ENCODE measurements at regions not wholly inside any gene's neighbourhood (a gene's known extent, or its start where the extent isn't known, plus 50 kb on each side); places are given as distances from the start of the nearest gene placed in this dataset.

GRCh38 chr14:96658611-96659010, 138.6 kb upstream of the VRK1 start:
- no peaks in the 10 kb centered on the region for H4K20me1 ChIP-seq (ENCODE audit: low read length)
- no peaks in the 10 kb centered on the region; the same call in 1 of the 2 replicates for H3K9me3 ChIP-seq (ENCODE audit: low read length)
- H3K4me1 ChIP-seq (ENCODE audit: insufficient read depth, low read length), result no peaks in the 10 kb centered on the region
- no peak for DNase-seq
- no peak overlapping the region for H2AFZ ChIP-seq (ENCODE audit: low read length)
- no TSS peak for BruUV-seq (replicated peaks)
- ATAC-seq, result no peak
- no peak overlapping the region for H3K4me3 ChIP-seq (ENCODE audit: low read length)
- H3K79me2 ChIP-seq (ENCODE audit: low read length), result no peaks in the 10 kb centered on the region
- intact Hi-C loops (cut with micrococcal nuclease), result no loop called here
- POLR2A ChIA-PET (ENCODE audit: unreplicated experiment), result no interaction called here
- H3K36me3 ChIP-seq (ENCODE audit: low read depth, low read length), result no peaks in the 10 kb centered on the region
- H3K27me3 ChIP-seq (ENCODE audit: low read length), result peaks cover 77% of the 10 kb centered on the region
- H3K9me2 ChIP-seq (replicated peaks; ENCODE audit: low read length), result no peaks in the 10 kb centered on the region
- H3K4me2 ChIP-seq (ENCODE audit: low read length), result no peak overlapping the region
- H3F3A ChIP-seq (ENCODE audit: low read length, unreplicated experiment), result no peaks in the 10 kb centered on the region
- no peak overlapping the region for H3K9ac ChIP-seq (ENCODE audit: low read length)
- H3K27ac ChIP-seq (ENCODE audit: low read length), result no peak overlapping the region
- CTCF ChIA-PET, result no interaction called here
- TF ChIP-seq EZH2 (IDR thresholded peaks at IDR 0.05; ENCODE audit: low read length, unreplicated experiment), result no peak
- TF ChIP-seq, protein P1, sequence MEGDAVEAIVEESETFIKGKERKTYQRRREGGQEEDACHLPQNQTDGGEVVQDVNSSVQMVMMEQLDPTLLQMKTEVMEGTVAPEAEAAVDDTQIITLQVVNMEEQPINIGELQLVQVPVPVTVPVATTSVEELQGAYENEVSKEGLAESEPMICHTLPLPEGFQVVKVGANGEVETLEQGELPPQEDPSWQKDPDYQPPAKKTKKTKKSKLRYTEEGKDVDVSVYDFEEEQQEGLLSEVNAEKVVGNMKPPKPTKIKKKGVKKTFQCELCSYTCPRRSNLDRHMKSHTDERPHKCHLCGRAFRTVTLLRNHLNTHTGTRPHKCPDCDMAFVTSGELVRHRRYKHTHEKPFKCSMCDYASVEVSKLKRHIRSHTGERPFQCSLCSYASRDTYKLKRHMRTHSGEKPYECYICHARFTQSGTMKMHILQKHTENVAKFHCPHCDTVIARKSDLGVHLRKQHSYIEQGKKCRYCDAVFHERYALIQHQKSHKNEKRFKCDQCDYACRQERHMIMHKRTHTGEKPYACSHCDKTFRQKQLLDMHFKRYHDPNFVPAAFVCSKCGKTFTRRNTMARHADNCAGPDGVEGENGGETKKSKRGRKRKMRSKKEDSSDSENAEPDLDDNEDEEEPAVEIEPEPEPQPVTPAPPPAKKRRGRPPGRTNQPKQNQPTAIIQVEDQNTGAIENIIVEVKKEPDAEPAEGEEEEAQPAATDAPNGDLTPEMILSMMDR (conservative IDR thresholded peaks at IDR 0.05; ENCODE audit: low read depth, low read length), result no peak
- TF ChIP-seq EZH2phosphoT487 (IDR thresholded peaks at IDR 0.05; ENCODE audit: borderline replicate concordance, low read length), result no peak

DNA sequence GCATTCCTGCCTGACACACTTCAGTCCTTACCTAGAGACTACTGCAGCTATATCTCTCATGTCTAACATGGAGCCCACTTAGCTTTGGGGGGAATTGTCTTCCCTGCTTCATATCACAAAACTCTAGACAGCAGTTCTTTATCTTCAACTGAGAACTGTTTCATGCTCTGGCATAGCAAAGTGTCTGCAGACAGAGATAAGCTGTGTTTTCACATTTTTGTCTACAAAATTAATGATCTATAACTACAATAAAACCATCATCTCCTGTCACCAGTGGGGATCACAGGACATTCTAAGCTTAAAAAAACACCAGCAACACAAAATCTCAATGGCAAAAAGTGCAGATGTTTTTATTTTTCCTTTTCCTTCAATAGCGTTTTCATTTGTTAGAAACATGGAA, 137.1 kb upstream of the VRK1 start:
- no peaks in the 10 kb centered on the region for H3K79me2 ChIP-seq (ENCODE audit: low read length)
- ChIA-PET CTCF (no interaction called here), POLR2A (ENCODE audit: unreplicated experiment) (no interaction called here)
- H2AFZ ChIP-seq (ENCODE audit: low read length), result no peak overlapping the region
- no peak overlapping the region for H3K27ac ChIP-seq (ENCODE audit: low read length)
- no TSS peak for BruUV-seq (replicated peaks)
- peaks cover 88% of the 10 kb centered on the region for H3K27me3 ChIP-seq (ENCODE audit: low read length)
- ATAC-seq (no peak), DNase-seq (no peak)
- no peak for TF ChIP-seq EZH2 (IDR thresholded peaks at IDR 0.05; ENCODE audit: low read length, unreplicated experiment)
- TF ChIP-seq EZH2phosphoT487 (IDR thresholded peaks at IDR 0.05; ENCODE audit: borderline replicate concordance, low read length), result no peak
- TF ChIP-seq, protein P1 (conservative IDR thresholded peaks at IDR 0.05; ENCODE audit: low read depth, low read length), result no peak
- H3F3A ChIP-seq (ENCODE audit: low read length, unreplicated experiment), result no peaks in the 10 kb centered on the region
- H3K4me3 ChIP-seq (ENCODE audit: low read length), result no peak overlapping the region
- no peak overlapping the region for H3K9ac ChIP-seq (ENCODE audit: low read length)
- no peaks in the 10 kb centered on the region for H4K20me1 ChIP-seq (ENCODE audit: low read length)
- intact Hi-C loops (cut with micrococcal nuclease), result no loop called here
- no peak overlapping the region for H3K4me2 ChIP-seq (ENCODE audit: low read length)
- no peaks in the 10 kb centered on the region; the same call in 1 of the 2 replicates for H3K9me3 ChIP-seq (ENCODE audit: low read length)
- no peaks in the 10 kb centered on the region for H3K4me1 ChIP-seq (ENCODE audit: insufficient read depth, low read length)
- H3K9me2 ChIP-seq (replicated peaks; ENCODE audit: low read length), result no peaks in the 10 kb centered on the region
- H3K36me3 ChIP-seq (ENCODE audit: low read depth, low read length), result no peaks in the 10 kb centered on the region

DNA sequence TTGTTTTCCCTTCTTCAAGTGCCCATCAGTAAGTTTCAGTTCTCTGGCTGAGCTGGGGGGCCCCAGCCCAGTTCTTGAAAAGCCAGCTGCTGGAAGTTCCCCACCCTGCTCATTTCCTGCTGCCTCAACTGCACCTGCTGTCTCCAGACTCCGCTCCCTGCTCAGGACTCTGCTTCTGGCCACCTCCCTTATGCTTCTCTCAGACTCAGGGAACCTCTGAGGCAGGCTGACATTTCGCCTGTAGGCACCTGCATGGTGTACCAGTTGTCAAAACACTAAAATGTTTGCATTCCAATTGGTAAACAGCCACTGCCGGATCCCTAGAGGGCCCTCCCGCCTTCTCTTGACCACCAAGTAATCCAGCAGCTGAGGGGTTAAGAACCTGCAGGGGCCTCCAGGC, 136.5 kb upstream of the VRK1 start:
- H3K9me3 ChIP-seq (ENCODE audit: low read length), result no peaks in the 10 kb centered on the region; the same call in 1 of the 2 replicates
- no peaks in the 10 kb centered on the region for H3K9me2 ChIP-seq (replicated peaks; ENCODE audit: low read length)
- no TSS peak for BruUV-seq (replicated peaks)
- H3K4me3 ChIP-seq (ENCODE audit: low read length), result no peak overlapping the region
- POLR2A ChIA-PET (ENCODE audit: unreplicated experiment), result no interaction called here
- intact Hi-C loops (cut with micrococcal nuclease), result no loop called here
- no peaks in the 10 kb centered on the region for H3K4me1 ChIP-seq (ENCODE audit: insufficient read depth, low read length)
- CTCF ChIA-PET, result no interaction called here
- no peaks in the 10 kb centered on the region for H3K79me2 ChIP-seq (ENCODE audit: low read length)
- no peaks in the 10 kb centered on the region for H4K20me1 ChIP-seq (ENCODE audit: low read length)
- H3F3A ChIP-seq (ENCODE audit: low read length, unreplicated experiment), result no peaks in the 10 kb centered on the region
- ATAC-seq (no peak), DNase-seq (no peak)
- no peaks in the 10 kb centered on the region for H3K36me3 ChIP-seq (ENCODE audit: low read depth, low read length)
- TF ChIP-seq, protein P1 (conservative IDR thresholded peaks at IDR 0.05; ENCODE audit: low read depth, low read length), result no peak
- TF ChIP-seq EZH2 (IDR thresholded peaks at IDR 0.05; ENCODE audit: low read length, unreplicated experiment), result no peak
- TF ChIP-seq EZH2phosphoT487 (IDR thresholded peaks at IDR 0.05; ENCODE audit: borderline replicate concordance, low read length), result no peak
- H3K27me3 ChIP-seq (ENCODE audit: low read length), result peaks cover 92% of the 10 kb centered on the region
- no peak overlapping the region for H3K9ac ChIP-seq (ENCODE audit: low read length)
- H3K4me2 ChIP-seq (ENCODE audit: low read length), result no peak overlapping the region
- no peak overlapping the region for H3K27ac ChIP-seq (ENCODE audit: low read length)
- H2AFZ ChIP-seq (ENCODE audit: low read length), result no peak overlapping the region

Data from PC-3 (cell line).